ENCODE measurements at regions not wholly inside any gene's neighbourhood (a gene's known extent, or its start where the extent isn't known, plus 50 kb on each side); places are given as distances from the start of the nearest gene placed in this dataset.
A peak's percentile ranks its signal among the peaks of the same experiment; 100 is the strongest.

GRCh38 chr13:29702912-29703351 lies 107.4 kb upstream of the SLC7A1 start:
- Histone ChIP-seq H3K4me3 (ENCODE audit: insufficient read depth in 1 of 2, low read depth in 1 of 2, low read length in 2 of 2) (peak overlapping the region in 1 of 2 experiments; percentile 27), H3K4me2 (ENCODE audit: low read length, poor library complexity, severe bottlenecking) (peak overlapping the region; percentile 3), H3K23ac (ENCODE audit: low read length in 2 of 2) (no peak overlapping the region), H2BK120ac (ENCODE audit: low read depth, low read length) (no peak overlapping the region), H3K27ac (ENCODE audit: low read length, poor library complexity, severe bottlenecking) (peak overlapping the region; percentile 54), H3K9ac (ENCODE audit: low read length) (peak overlapping the region; percentile 60), H3K9me3 (ENCODE audit: control insufficient read depth, low read length) (no peaks in the 10 kb centered on the region), H2BK12ac (ENCODE audit: low read length in 2 of 2) (peak overlapping the region; percentile 65 to 68), H2BK5ac (ENCODE audit: low read depth, low read length, poor library complexity, severe bottlenecking) (no peak overlapping the region), H3K18ac (ENCODE audit: low read depth in 1 of 2, low read length in 2 of 2) (peak overlapping the region; percentile 85 to 86), H2AK5ac (ENCODE audit: low read length, severe bottlenecking) (no peak overlapping the region), H3K4me1 (ENCODE audit: control insufficient read depth, insufficient read depth, low read depth, low read length) (peaks cover 4% of the 10 kb centered on the region), H4K91ac (ENCODE audit: low read length) (peak overlapping the region; percentile 10), H3K36me3 (ENCODE audit: control insufficient read depth in 1 of 2, insufficient read depth in 2 of 2, low read depth in 1 of 2, low read length in 2 of 2) (peaks cover 0 to 3% of the 10 kb centered on the region in 2 experiments), H4K8ac (ENCODE audit: low read length) (peak overlapping the region; percentile 77), H3K14ac (ENCODE audit: low read length in 2 of 2) (peak overlapping the region in 1 of 2 experiments; percentile 0), H2BK15ac (ENCODE audit: low read depth, poor library complexity, severe bottlenecking) (no peak overlapping the region), H2AFZ (ENCODE audit: low read depth, low read length) (no peak overlapping the region), H3K27me3 (ENCODE audit: control insufficient read depth in 1 of 2, insufficient read depth in 1 of 2, low read length in 2 of 2) (no peaks in the 10 kb centered on the region), H3K79me1 (replicated peaks; ENCODE audit: low read length, poor library complexity, severe bottlenecking) (no peaks in the 10 kb centered on the region), H3K4ac (ENCODE audit: low read depth in 1 of 2, low read length in 2 of 2) (peak overlapping the region in 1 of 2 experiments; percentile 26)
- peak; percentile 97 for DNase-seq
- WGBS: 0% methylated on average over 13 of the region's 13 CpGs

GRCh38 chr13:29698106-29698505 lies 102.6 kb upstream of the SLC7A1 start:
- no peak overlapping the region for H3K27ac ChIP-seq (ENCODE audit: low read length, poor library complexity, severe bottlenecking)
- H2BK15ac ChIP-seq (ENCODE audit: low read depth, poor library complexity, severe bottlenecking): no peak overlapping the region
- H3K79me1 ChIP-seq (replicated peaks; ENCODE audit: low read length, poor library complexity, severe bottlenecking): no peaks in the 10 kb centered on the region
- H3K9me3 ChIP-seq (ENCODE audit: control insufficient read depth, low read length): no peaks in the 10 kb centered on the region
- no peak overlapping the region for H3K4me2 ChIP-seq (ENCODE audit: low read length, poor library complexity, severe bottlenecking)
- H2BK12ac ChIP-seq (ENCODE audit: low read length in 2 of 2): no peak overlapping the region
- H2AFZ ChIP-seq (ENCODE audit: low read depth, low read length): no peak overlapping the region
- no peak overlapping the region for H3K4ac ChIP-seq (ENCODE audit: low read depth in 1 of 2, low read length in 2 of 2)
- H3K27me3 ChIP-seq (ENCODE audit: control insufficient read depth in 1 of 2, insufficient read depth in 1 of 2, low read length in 2 of 2): no peaks in the 10 kb centered on the region
- H3K23ac ChIP-seq (ENCODE audit: low read length in 2 of 2): no peak overlapping the region
- H3K4me3 ChIP-seq (ENCODE audit: insufficient read depth in 1 of 2, low read depth in 1 of 2, low read length in 2 of 2): no peak overlapping the region
- H3K14ac ChIP-seq (ENCODE audit: low read length in 2 of 2): no peak overlapping the region
- no peak overlapping the region for H2BK120ac ChIP-seq (ENCODE audit: low read depth, low read length)
- no peak overlapping the region for H4K8ac ChIP-seq (ENCODE audit: low read length)
- H4K91ac ChIP-seq (ENCODE audit: low read length): no peak overlapping the region
- H3K18ac ChIP-seq (ENCODE audit: low read depth in 1 of 2, low read length in 2 of 2): no peak overlapping the region
- no peak overlapping the region for H3K9ac ChIP-seq (ENCODE audit: low read length)
- H2AK5ac ChIP-seq (ENCODE audit: low read length, severe bottlenecking): no peak overlapping the region
- no peaks in the 10 kb centered on the region for H3K36me3 ChIP-seq (ENCODE audit: control insufficient read depth in 1 of 2, insufficient read depth in 2 of 2, low read depth in 1 of 2, low read length in 2 of 2)
- WGBS: 100% methylated on average over 1 of the region's 3 CpGs
- no peak for DNase-seq
- no peak overlapping the region for H2BK5ac ChIP-seq (ENCODE audit: low read depth, low read length, poor library complexity, severe bottlenecking)
- peaks cover 1% of the 10 kb centered on the region for H3K4me1 ChIP-seq (ENCODE audit: control insufficient read depth, insufficient read depth, low read depth, low read length)

GRCh38 chr13:29696606-29697005 lies 101.1 kb upstream of the SLC7A1 start:
- Histone ChIP-seq H3K4ac (ENCODE audit: low read depth in 1 of 2, low read length in 2 of 2) (no peak overlapping the region), H2AFZ (ENCODE audit: low read depth, low read length) (no peak overlapping the region), H3K4me2 (ENCODE audit: low read length, poor library complexity, severe bottlenecking) (no peak overlapping the region), H2BK15ac (ENCODE audit: low read depth, poor library complexity, severe bottlenecking) (no peak overlapping the region), H2BK5ac (ENCODE audit: low read depth, low read length, poor library complexity, severe bottlenecking) (no peak overlapping the region), H3K23ac (ENCODE audit: low read length in 2 of 2) (no peak overlapping the region), H3K4me1 (ENCODE audit: control insufficient read depth, insufficient read depth, low read depth, low read length) (no peaks in the 10 kb centered on the region), H4K8ac (ENCODE audit: low read length) (no peak overlapping the region), H3K79me1 (replicated peaks; ENCODE audit: low read length, poor library complexity, severe bottlenecking) (no peaks in the 10 kb centered on the region), H2BK120ac (ENCODE audit: low read depth, low read length) (no peak overlapping the region), H3K18ac (ENCODE audit: low read depth in 1 of 2, low read length in 2 of 2) (no peak overlapping the region), H2AK5ac (ENCODE audit: low read length, severe bottlenecking) (no peak overlapping the region), H3K4me3 (ENCODE audit: insufficient read depth in 1 of 2, low read depth in 1 of 2, low read length in 2 of 2) (no peak overlapping the region), H3K9me3 (ENCODE audit: control insufficient read depth, low read length) (no peaks in the 10 kb centered on the region), H2BK12ac (ENCODE audit: low read length in 2 of 2) (no peak overlapping the region), H3K9ac (ENCODE audit: low read length) (no peak overlapping the region), H3K14ac (ENCODE audit: low read length in 2 of 2) (no peak overlapping the region), H3K36me3 (ENCODE audit: control insufficient read depth in 1 of 2, insufficient read depth in 2 of 2, low read depth in 1 of 2, low read length in 2 of 2) (no peaks in the 10 kb centered on the region), H4K91ac (ENCODE audit: low read length) (no peak overlapping the region), H3K27ac (ENCODE audit: low read length, poor library complexity, severe bottlenecking) (no peak overlapping the region), H3K27me3 (ENCODE audit: control insufficient read depth in 1 of 2, insufficient read depth in 1 of 2, low read length in 2 of 2) (no peaks in the 10 kb centered on the region)
- DNase-seq: no peak

GRCh38 chr13:29693275-29693945 lies 97.9 kb upstream of the SLC7A1 start:
- H3K4me3 ChIP-seq (ENCODE audit: insufficient read depth in 1 of 2, low read depth in 1 of 2, low read length in 2 of 2): no peak overlapping the region
- H3K18ac ChIP-seq (ENCODE audit: low read depth in 1 of 2, low read length in 2 of 2): no peak overlapping the region
- H3K4ac ChIP-seq (ENCODE audit: low read depth in 1 of 2, low read length in 2 of 2): no peak overlapping the region
- no peak overlapping the region for H3K9ac ChIP-seq (ENCODE audit: low read length)
- H3K36me3 ChIP-seq (ENCODE audit: control insufficient read depth in 1 of 2, insufficient read depth in 2 of 2, low read depth in 1 of 2, low read length in 2 of 2): no peaks in the 10 kb centered on the region
- no peak overlapping the region for H4K91ac ChIP-seq (ENCODE audit: low read length)
- no peaks in the 10 kb centered on the region for H3K9me3 ChIP-seq (ENCODE audit: control insufficient read depth, low read length)
- no peak overlapping the region for H2AK5ac ChIP-seq (ENCODE audit: low read length, severe bottlenecking)
- H3K4me2 ChIP-seq (ENCODE audit: low read length, poor library complexity, severe bottlenecking): no peak overlapping the region
- no peaks in the 10 kb centered on the region for H3K27me3 ChIP-seq (ENCODE audit: control insufficient read depth in 1 of 2, insufficient read depth in 1 of 2, low read length in 2 of 2)
- no peak overlapping the region for H2BK5ac ChIP-seq (ENCODE audit: low read depth, low read length, poor library complexity, severe bottlenecking)
- H3K23ac ChIP-seq (ENCODE audit: low read length in 2 of 2): no peak overlapping the region
- no peaks in the 10 kb centered on the region for H3K79me1 ChIP-seq (replicated peaks; ENCODE audit: low read length, poor library complexity, severe bottlenecking)
- no peak for DNase-seq
- H4K8ac ChIP-seq (ENCODE audit: low read length): no peak overlapping the region
- H2BK15ac ChIP-seq (ENCODE audit: low read depth, poor library complexity, severe bottlenecking): no peak overlapping the region
- no peak overlapping the region for H2BK120ac ChIP-seq (ENCODE audit: low read depth, low read length)
- H3K14ac ChIP-seq (ENCODE audit: low read length in 2 of 2): no peak overlapping the region
- 91% methylated on average over 13 of the region's 13 CpGs for WGBS
- H2BK12ac ChIP-seq (ENCODE audit: low read length in 2 of 2): no peak overlapping the region
- no peak overlapping the region for H2AFZ ChIP-seq (ENCODE audit: low read depth, low read length)
- H3K4me1 ChIP-seq (ENCODE audit: control insufficient read depth, insufficient read depth, low read depth, low read length): no peaks in the 10 kb centered on the region
- no peak overlapping the region for H3K27ac ChIP-seq (ENCODE audit: low read length, poor library complexity, severe bottlenecking)
